ENCODE measurements at regions not wholly inside any gene's neighbourhood (a gene's known extent, or its start where the extent isn't known, plus 50 kb on each side); places are given as distances from the start of the nearest gene placed in this dataset.

DNA sequence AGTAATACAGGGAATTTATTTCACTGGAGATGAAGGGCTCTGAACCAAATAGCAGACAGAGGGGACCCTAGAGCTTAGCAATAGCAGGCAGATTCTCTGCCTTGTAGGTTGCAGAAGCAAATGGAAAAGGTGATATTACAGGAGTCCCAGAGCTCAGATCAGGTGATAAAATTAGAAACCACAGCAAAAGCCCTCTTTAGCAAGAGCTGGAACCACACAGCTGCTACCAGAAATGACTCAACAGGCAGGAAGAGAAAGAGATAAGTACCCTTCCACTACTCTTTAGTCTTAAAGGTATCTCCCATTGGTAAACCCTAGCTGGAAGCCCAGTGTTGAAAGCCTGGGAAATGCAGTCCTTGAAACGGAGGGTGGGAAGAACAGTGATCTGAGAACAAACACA lies 535.6 kb upstream of the GHITM start:
- H3K27me3 ChIP-seq (ENCODE audit: insufficient read depth, low read length), result no peaks in the 10 kb centered on the region
- intact Hi-C loops (cut with micrococcal nuclease), result no loop called here
- H4K20me1 ChIP-seq (ENCODE audit: insufficient read depth), result no peaks in the 10 kb centered on the region
- no peaks in the 10 kb centered on the region for H3K9me2 ChIP-seq (ENCODE audit: insufficient read depth)
- no peak overlapping the region for H3K4me2 ChIP-seq (ENCODE audit: low read length)
- DNase-seq (ENCODE audit: low read depth, low spot score) (no peak), ATAC-seq (no peak)
- CTCF ChIA-PET, result no interaction called here
- peaks cover 17 to 24% of the 10 kb centered on the region in 2 experiments; a peak in 2 of 4 replicates for H3K9me3 ChIP-seq (ENCODE audit: control insufficient read depth in 1 of 2, insufficient read depth in 1 of 2, low read depth in 1 of 2, low read length in 2 of 2)
- POLR2A ChIA-PET, result no interaction called here
- TF ChIP-seq SRF (IDR thresholded peaks at IDR 0.05; ENCODE audit: low read depth) (no peak), POLR2A (IDR thresholded peaks at IDR 0.05; ENCODE audit: borderline replicate concordance, extremely low read depth, insufficient read depth, insufficient read length) (no peak), EZH2phosphoT487 (IDR thresholded peaks at IDR 0.05; ENCODE audit: borderline replicate concordance) (no peak), YY1 (IDR thresholded peaks at IDR 0.05; ENCODE audit: extremely low read depth, insufficient replicate concordance, low read depth, low read length) (no peak), CBX3 (IDR thresholded peaks at IDR 0.05; ENCODE audit: low read depth) (no peak), SIN3A (IDR thresholded peaks at IDR 0.05; ENCODE audit: low read depth) (no peak), ZNF274 (IDR thresholded peaks at IDR 0.05; ENCODE audit: low read depth, low read length) (no peak), TCF7L2 (IDR thresholded peaks at IDR 0.05; ENCODE audit: borderline replicate concordance, extremely low read depth, insufficient read depth, insufficient read length) (no peak), REST (IDR thresholded peaks at IDR 0.05; ENCODE audit: low read depth) (no peak), ATF3 (IDR thresholded peaks at IDR 0.05) (no peak), RAD21 (IDR thresholded peaks at IDR 0.05; ENCODE audit: low read depth) (no peak), ZBTB33 (IDR thresholded peaks at IDR 0.05; ENCODE audit: extremely low read depth, insufficient replicate concordance, low read length) (no peak), ELF1 (IDR thresholded peaks at IDR 0.05; ENCODE audit: borderline replicate concordance, low read depth) (no peak), EZH2 (IDR thresholded peaks at IDR 0.05) (no peak), MAX (IDR thresholded peaks at IDR 0.05) (no peak), SP1 (IDR thresholded peaks at IDR 0.05; ENCODE audit: low read depth) (no peak), POLR2AphosphoS5 (IDR thresholded peaks at IDR 0.05; ENCODE audit: low read depth, low read length) (no peak), JUND (IDR thresholded peaks at IDR 0.05) (no peak), ZFX (IDR thresholded peaks at IDR 0.05) (no peak), CEBPB (IDR thresholded peaks at IDR 0.05; ENCODE audit: low read depth) (no peak)
- H3K36me3 ChIP-seq (ENCODE audit: control insufficient read depth in 1 of 2, insufficient read depth in 2 of 2, low read length in 2 of 2), result no peaks in the 10 kb centered on the region
- H3K4me3 ChIP-seq (replicated peaks in 1 of 2; ENCODE audit: low read depth in 1 of 2, low read length in 2 of 2), result no peak overlapping the region
- no peak overlapping the region for H2AFZ ChIP-seq (ENCODE audit: low read depth, low read length, poor library complexity, severe bottlenecking)
- H3K4me1 ChIP-seq (ENCODE audit: control insufficient read depth in 1 of 2, insufficient read depth in 2 of 2, low read length in 2 of 2), result no peaks in the 10 kb centered on the region
- H3K9ac ChIP-seq (ENCODE audit: low read length), result no peak overlapping the region
- RAD21 ChIA-PET (ENCODE audit: low non-redundant PET in 1 of 2, low total read pairs in 2 of 2, uncharacterized antibody in 2 of 2, unreplicated experiment in 2 of 2), result no interaction called here
- no peaks in the 10 kb centered on the region for H3K79me2 ChIP-seq (ENCODE audit: insufficient read depth, low read length)
- no peak overlapping the region for H3K27ac ChIP-seq (ENCODE audit: low read depth, low read length)
- no TSS peak for BruUV-seq (replicated peaks)

Measured in HCT116 (cell line).